ENCODE measurements at regions not wholly inside any gene's neighbourhood (a gene's known extent, or its start where the extent isn't known, plus 50 kb on each side); places are given as distances from the start of the nearest gene placed in this dataset.

DNA sequence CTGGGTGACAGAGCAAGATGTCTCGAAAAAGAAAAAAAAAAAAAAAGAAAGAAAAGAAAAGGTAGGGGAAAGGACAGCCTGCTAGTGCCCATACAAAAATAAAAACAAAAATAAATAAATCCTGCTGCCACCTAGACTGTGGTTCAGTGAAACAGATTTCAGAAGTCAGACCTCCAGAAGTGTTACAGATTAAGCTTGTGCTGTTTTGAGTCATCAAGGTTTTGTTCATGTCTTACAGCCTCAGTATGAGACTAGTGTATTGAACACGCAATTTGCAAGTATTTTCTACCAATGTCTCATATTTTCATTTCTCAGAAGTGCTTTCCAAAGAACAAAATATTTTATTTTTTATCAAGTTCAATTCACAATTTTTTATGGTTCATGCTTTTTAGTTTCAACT lies 720.4 kb upstream of the GYPC start:
- no peak overlapping the region for H3K4me3 ChIP-seq
- intact Hi-C loops (cut with micrococcal nuclease) = no loop called here
- no peaks in the 10 kb centered on the region for H3K36me3 ChIP-seq
- TF ChIP-seq, protein P1, sequence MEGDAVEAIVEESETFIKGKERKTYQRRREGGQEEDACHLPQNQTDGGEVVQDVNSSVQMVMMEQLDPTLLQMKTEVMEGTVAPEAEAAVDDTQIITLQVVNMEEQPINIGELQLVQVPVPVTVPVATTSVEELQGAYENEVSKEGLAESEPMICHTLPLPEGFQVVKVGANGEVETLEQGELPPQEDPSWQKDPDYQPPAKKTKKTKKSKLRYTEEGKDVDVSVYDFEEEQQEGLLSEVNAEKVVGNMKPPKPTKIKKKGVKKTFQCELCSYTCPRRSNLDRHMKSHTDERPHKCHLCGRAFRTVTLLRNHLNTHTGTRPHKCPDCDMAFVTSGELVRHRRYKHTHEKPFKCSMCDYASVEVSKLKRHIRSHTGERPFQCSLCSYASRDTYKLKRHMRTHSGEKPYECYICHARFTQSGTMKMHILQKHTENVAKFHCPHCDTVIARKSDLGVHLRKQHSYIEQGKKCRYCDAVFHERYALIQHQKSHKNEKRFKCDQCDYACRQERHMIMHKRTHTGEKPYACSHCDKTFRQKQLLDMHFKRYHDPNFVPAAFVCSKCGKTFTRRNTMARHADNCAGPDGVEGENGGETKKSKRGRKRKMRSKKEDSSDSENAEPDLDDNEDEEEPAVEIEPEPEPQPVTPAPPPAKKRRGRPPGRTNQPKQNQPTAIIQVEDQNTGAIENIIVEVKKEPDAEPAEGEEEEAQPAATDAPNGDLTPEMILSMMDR (IDR thresholded peaks at IDR 0.05; ENCODE audit: borderline replicate concordance) = no peak
- peaks cover 19% of the 10 kb centered on the region for H3K9me3 ChIP-seq (replicated peaks)
- H3K4me1 ChIP-seq = no peaks in the 10 kb centered on the region
- H3K27me3 ChIP-seq (ENCODE audit: low read depth) = no peaks in the 10 kb centered on the region
- no peak for DNase-seq
- no peak overlapping the region for H3K27ac ChIP-seq (replicated peaks)

DNA sequence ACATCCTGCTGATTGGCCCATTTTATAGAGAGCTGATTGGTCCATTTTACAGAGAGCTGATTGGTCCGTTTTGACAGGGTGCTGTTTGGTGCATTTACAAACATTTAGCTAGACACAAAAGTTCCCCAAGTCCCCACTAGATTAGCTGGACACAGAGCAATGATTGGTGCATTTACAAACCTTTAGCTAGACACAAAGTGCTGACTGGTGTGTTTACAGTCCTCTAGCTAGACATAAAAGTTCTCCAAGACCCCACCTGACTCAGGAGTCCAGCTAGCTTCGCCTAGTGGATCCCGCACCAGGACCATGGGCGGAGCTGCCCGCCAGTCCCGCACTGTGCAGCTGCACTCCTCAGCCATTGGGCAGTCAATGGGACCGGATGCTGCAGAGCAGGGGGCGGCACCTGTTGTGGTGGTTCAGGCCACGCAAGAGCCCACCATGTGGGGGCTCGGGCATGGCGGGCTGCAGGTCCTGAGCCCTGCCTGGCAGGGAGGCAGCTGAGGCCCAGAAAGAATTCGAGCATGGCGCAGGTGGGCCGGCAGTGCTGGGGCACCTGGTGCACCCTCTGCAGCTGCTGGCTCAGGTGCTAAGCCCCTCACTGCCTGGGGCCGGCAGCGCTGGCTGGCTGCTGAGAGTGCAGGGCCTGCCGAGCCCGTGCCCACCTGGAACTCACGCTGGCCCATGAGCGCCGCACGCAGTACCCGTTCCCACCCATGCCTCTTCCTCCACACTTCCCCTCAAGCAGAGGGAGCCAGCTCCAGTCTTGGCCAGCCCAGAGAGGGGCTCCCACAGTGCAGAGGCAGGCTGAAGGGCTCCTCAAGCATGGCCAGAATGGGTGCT lies 713.2 kb upstream of the GYPC start:
- no peak overlapping the region for H3K4me3 ChIP-seq
- TF ChIP-seq, protein P1 (IDR thresholded peaks at IDR 0.05; ENCODE audit: borderline replicate concordance) = no peak
- H3K27ac ChIP-seq (replicated peaks) = no peak overlapping the region
- no peak for DNase-seq
- H3K36me3 ChIP-seq = no peaks in the 10 kb centered on the region
- intact Hi-C loops (cut with micrococcal nuclease) = no loop called here
- H3K27me3 ChIP-seq (ENCODE audit: low read depth) = no peaks in the 10 kb centered on the region
- H3K4me1 ChIP-seq = no peaks in the 10 kb centered on the region
- H3K9me3 ChIP-seq (replicated peaks) = peaks cover 56% of the 10 kb centered on the region

DNA sequence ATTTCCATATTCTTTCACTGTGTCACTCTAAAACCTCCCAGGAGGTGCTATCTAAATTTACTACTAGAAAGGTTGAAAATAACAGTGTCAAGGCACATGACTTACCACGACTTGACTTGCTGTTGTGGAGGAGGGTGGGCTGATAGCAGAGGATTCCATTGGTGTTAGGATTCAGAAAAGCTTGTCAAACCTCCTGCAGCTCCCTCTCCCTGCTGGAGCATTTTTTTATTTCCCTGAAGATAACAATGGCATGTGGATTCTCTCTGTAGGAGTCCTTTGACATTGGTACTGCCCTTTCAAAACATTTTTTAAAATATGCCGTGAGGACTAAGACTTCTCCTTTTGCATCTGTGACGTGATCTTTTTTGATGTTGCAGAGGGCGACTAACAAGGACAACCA lies 696.9 kb upstream of the GYPC start:
- DNase-seq = no peak
- peaks cover 12% of the 10 kb centered on the region for H3K9me3 ChIP-seq (replicated peaks)
- H3K27ac ChIP-seq (replicated peaks) = no peak overlapping the region
- TF ChIP-seq, protein P1 (IDR thresholded peaks at IDR 0.05; ENCODE audit: borderline replicate concordance) = no peak
- H3K36me3 ChIP-seq = no peaks in the 10 kb centered on the region
- intact Hi-C loops (cut with micrococcal nuclease) = no loop called here
- H3K27me3 ChIP-seq (ENCODE audit: low read depth) = no peaks in the 10 kb centered on the region
- no peak overlapping the region for H3K4me3 ChIP-seq
- H3K4me1 ChIP-seq = no peaks in the 10 kb centered on the region

DNA sequence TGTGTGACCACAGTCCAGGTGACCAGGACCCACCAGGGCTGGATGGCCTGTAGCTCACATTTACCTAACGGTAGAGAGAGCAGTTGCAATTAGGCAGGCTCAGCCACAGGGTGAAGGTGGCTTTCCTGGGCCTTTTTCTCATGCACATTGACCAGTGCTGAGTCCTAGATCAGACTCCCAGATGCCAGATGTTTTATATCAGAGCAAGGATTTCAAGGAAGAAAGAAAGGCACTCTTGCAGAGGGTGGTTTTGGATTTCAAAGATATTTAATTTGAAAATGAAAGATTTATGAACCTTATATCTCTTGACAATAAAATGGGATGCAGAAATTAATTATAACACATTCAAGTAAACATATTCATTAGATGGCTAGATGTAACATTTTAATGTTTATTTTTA lies 694.2 kb upstream of the GYPC start:
- intact Hi-C loops (cut with micrococcal nuclease) = no loop called here
- no peak overlapping the region for H3K4me3 ChIP-seq
- no peaks in the 10 kb centered on the region for H3K4me1 ChIP-seq
- H3K36me3 ChIP-seq = no peaks in the 10 kb centered on the region
- no peaks in the 10 kb centered on the region for H3K9me3 ChIP-seq (replicated peaks)
- TF ChIP-seq, protein P1 (IDR thresholded peaks at IDR 0.05; ENCODE audit: borderline replicate concordance) = no peak
- no peak overlapping the region for H3K27ac ChIP-seq (replicated peaks)
- no peak for DNase-seq
- H3K27me3 ChIP-seq (ENCODE audit: low read depth) = no peaks in the 10 kb centered on the region

DNA sequence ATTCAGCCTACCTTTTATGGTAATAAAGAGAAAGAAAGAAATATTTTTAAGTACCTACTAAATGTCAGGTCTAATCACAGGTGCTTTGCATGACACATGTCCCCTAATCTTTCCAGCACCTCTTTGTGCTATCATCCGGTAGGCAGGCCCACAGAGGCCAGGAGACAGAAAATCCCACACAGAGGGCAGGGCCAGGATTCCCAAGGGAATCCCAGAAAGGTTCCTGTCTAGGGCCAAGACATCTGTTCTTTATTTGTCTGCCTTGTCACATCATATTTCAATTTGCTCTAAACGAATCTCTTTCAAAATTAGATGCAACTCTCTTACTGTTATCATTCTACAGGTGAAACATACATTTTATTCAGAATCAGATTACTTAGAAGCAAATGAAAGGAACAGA lies 676.1 kb upstream of the GYPC start:
- no peaks in the 10 kb centered on the region for H3K36me3 ChIP-seq
- TF ChIP-seq, protein P1 (IDR thresholded peaks at IDR 0.05; ENCODE audit: borderline replicate concordance) = no peak

More for the DNA sequence above, 676.1 kb upstream of the GYPC start:
- Histone ChIP-seq H3K4me3 (no peak overlapping the region), H3K27me3 (ENCODE audit: low read depth) (no peaks in the 10 kb centered on the region), H3K4me1 (no peaks in the 10 kb centered on the region), H3K9me3 (replicated peaks) (no peaks in the 10 kb centered on the region), H3K27ac (replicated peaks) (no peak overlapping the region)
- no peak for DNase-seq
- intact Hi-C loops (cut with micrococcal nuclease) = no loop called here

Data from left ventricle myocardium inferior (tissue), 1 donor.